Stimulated activated naive CD8-positive, alpha-beta T cell treated with anti-CD3 and anti-CD28 coated beads, Interleukin-15, amount 100 ng/mL, for 72 hours (primary cell): ENCODE measurements at regions not wholly inside any gene's neighbourhood (a gene's known extent, or its start where the extent isn't known, plus 50 kb on each side); places are given as distances from the start of the nearest gene placed in this dataset.
A peak's percentile ranks its signal among the peaks of the same experiment; 100 is the strongest.

Source experiments
- ATAC-seq: fragments of 150-1000 bp; cut with Tn5 transposase; 2 replicates; pipeline ENCODE4 v1.10.0; 2021; ENCODE audit warnings: mild to moderate bottlenecking, moderate library complexity
- DNase-seq, 2 donors: peaks; one replicate each; pipeline ENCODE4 v3.0.0; 2021 to 2022
- H3K27ac Mint-ChIP-seq, 2 donors: one replicate each; pipeline ENCODE4 v1.8.0; 2022; ENCODE audit warnings: mild to moderate bottlenecking in 2 of 2, mixed read lengths in 2 of 2, moderate library complexity in 2 of 2
- H3K27me3 Mint-ChIP-seq: one replicate; pipeline ENCODE4 v1.8.0; 2022; ENCODE audit warnings: mixed read lengths
- H3K4me1 Mint-ChIP-seq: one replicate; pipeline ENCODE4 v1.8.0; 2022; ENCODE audit warnings: mild to moderate bottlenecking, mixed read lengths
- H3K4me3 Mint-ChIP-seq, 2 donors: one replicate each; pipeline ENCODE4 v1.8.0; 2022; ENCODE audit warnings: mild to moderate bottlenecking in 2 of 2, mixed read lengths in 2 of 2, moderate library complexity in 1 of 2
- H3K9me3 Mint-ChIP-seq, 2 donors: one replicate each; pipeline ENCODE4 v1.8.0; 2022; ENCODE audit warnings: mixed read lengths in 2 of 2

DNA sequence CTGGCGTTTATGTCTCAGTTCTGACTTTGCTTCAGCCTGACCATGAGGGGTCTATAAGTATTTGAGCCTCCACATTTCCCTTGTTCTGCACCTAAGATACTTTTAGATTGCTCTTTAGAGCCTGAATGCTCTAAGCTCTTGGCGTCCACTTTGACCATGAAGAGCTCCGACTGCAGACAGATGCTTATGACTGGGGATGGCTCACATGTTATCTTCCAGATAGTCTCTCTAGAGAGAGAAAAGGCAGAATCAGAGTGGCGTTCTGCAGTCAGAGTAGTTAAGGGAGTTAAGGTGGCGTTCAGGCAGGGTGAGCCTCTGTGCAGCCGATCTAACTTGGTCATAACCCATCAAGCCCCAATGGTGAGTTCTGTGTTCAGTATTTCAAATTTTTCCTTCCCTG, 487.9 kb upstream of the NR2F2 start:
- ATAC-seq (no peak), DNase-seq (no peak)
- no peaks in the 10 kb centered on the region for H3K9me3 Mint-ChIP-seq
- peaks cover 27% of the 10 kb centered on the region for H3K4me1 Mint-ChIP-seq
- H3K27me3 Mint-ChIP-seq = no peaks in the 10 kb centered on the region
- no peak overlapping the region for H3K4me3 Mint-ChIP-seq
- no peak overlapping the region for H3K27ac Mint-ChIP-seq

DNA sequence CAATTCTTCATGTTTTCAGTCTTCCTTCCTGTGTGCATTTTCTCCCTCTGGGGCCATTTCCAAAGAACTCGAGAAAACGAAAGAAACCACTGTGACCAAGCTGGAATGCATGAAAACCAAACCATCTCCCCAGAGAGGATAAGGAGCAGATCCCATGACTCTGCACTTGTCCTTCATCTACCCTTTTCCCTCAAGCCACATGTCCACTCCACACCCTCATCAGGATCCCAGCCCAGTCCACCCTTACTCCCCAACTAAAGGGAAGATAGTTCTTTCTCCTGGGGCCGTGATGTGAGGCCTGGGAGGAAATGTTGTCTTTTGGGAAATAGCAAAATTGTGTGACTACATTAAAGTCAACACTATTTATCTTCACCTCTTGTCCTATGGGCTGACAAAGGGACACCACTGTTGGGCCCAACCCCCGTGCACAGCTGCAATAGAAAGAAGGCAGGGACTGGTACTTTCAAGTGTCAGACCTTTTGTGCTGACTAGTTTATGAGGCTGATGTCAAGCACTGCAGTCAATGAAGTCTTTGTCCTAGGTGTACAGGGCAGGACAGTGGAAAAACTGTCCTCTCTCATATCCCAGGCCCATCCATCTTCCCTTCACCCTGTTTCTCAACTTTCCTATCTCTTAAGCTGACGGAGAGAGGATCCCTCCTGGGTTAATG, 487.1 kb upstream of the NR2F2 start:
- no peak overlapping the region for H3K27ac Mint-ChIP-seq
- H3K4me1 Mint-ChIP-seq = peaks cover 27% of the 10 kb centered on the region
- DNase-seq = no peak
- H3K27me3 Mint-ChIP-seq = no peaks in the 10 kb centered on the region
- no peak for ATAC-seq
- no peak overlapping the region for H3K4me3 Mint-ChIP-seq
- no peaks in the 10 kb centered on the region for H3K9me3 Mint-ChIP-seq

- no peak for ATAC-seq
- H3K27ac Mint-ChIP-seq = no peak overlapping the region
- peaks cover 8% of the 10 kb centered on the region for H3K4me1 Mint-ChIP-seq
- H3K27me3 Mint-ChIP-seq = no peaks in the 10 kb centered on the region
- no peak overlapping the region for H3K4me3 Mint-ChIP-seq
- no peak for DNase-seq
- H3K9me3 Mint-ChIP-seq = no peaks in the 10 kb centered on the region
Observed at GRCh38 chr15:95845862-95846515, 484.5 kb upstream of the NR2F2 start.

GRCh38 chr15:95848126-95848525, 482.4 kb upstream of the NR2F2 start:
- H3K27ac Mint-ChIP-seq = no peak overlapping the region
- DNase-seq (no peak), ATAC-seq (no peak)
- H3K9me3 Mint-ChIP-seq = no peaks in the 10 kb centered on the region
- H3K27me3 Mint-ChIP-seq = peaks cover under 1% of the 10 kb centered on the region
- no peak overlapping the region for H3K4me3 Mint-ChIP-seq
- peaks cover 6% of the 10 kb centered on the region for H3K4me1 Mint-ChIP-seq

DNA sequence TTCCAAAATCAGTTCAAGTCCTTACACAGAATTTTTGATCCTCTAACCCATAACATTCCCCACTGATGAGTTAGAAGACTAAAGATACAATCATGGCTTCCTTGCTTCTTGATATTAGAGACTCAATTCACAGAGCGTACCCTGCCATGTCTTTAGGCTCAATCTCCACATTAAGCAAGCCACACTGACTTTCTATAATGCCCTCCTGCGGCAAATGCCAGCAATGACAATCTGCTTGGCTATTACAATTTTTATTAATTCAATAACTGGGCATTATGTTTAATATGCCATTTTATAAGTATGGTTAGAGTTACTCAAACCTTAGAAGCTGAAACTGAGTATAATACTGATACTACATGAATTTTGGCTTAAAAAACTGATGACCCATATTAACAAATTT, 479.7 kb upstream of the NR2F2 start:
- Mint-ChIP-seq H3K27me3 (peaks cover 7% of the 10 kb centered on the region), H3K9me3 (no peaks in the 10 kb centered on the region), H3K27ac (no peak overlapping the region), H3K4me3 (no peak overlapping the region), H3K4me1 (peaks cover 6% of the 10 kb centered on the region)
- DNase-seq (no peak), ATAC-seq (no peak)

GRCh38 chr15:95853350-95853749, 477.1 kb upstream of the NR2F2 start:
- ATAC-seq (no peak), DNase-seq (no peak)
- H3K4me1 Mint-ChIP-seq = no peaks in the 10 kb centered on the region
- H3K4me3 Mint-ChIP-seq = no peak overlapping the region
- no peaks in the 10 kb centered on the region for H3K9me3 Mint-ChIP-seq
- H3K27ac Mint-ChIP-seq = no peak overlapping the region
- H3K27me3 Mint-ChIP-seq = peaks cover 18% of the 10 kb centered on the region

DNA sequence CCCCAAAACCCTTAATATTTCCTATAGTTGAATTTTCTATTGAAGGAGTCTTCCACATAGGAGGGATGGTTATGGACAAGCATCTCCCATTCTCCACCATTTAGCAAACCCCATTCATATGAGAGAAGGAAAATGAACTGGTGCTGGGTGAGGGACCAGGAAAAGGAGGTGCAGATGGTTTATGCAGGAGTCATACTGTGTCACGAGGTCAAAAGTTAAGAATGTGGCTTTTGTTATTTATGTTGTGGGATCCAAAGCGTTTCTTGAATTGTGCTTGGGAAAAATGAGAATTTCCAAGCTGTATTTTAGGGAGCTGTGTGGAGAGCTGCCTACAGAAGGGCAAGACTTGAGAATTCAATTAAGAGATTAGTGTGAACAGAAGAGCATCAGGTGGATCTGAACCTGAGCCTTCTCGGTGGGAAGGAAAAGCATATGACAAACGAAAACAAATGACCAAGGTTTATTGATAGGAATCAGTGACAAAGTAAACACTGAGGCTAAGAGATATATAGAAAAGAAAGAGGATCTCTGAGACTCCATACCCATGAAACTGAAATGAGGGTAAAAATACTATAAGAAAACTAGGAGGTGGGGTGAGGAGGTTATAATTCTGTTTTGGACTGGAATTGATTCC, 473.3 kb upstream of the NR2F2 start:
- Mint-ChIP-seq H3K27ac (no peak overlapping the region), H3K27me3 (peaks cover 45% of the 10 kb centered on the region), H3K9me3 (no peaks in the 10 kb centered on the region), H3K4me1 (no peaks in the 10 kb centered on the region), H3K4me3 (no peak overlapping the region)
- ATAC-seq (no peak), DNase-seq (no peak)

DNA sequence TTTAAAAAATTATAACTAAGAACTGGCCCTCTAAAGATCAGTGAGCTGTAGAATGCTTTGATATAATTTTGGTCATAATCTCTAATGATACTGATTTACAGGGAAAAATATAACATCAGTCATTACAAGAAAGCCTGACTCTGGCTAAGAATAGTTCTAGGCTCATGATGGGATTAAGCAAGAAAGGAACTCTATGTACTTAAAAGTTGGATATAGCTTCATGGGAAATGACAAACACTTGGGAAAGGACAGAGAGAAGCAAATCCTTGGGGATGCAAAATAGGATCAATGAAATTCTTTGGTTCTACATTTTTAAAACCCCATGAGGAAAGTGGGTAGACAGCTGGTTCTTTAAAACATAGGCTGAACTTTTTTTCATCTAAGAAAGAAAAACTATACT, 472.7 kb upstream of the NR2F2 start:
- no peak overlapping the region for H3K4me3 Mint-ChIP-seq
- H3K9me3 Mint-ChIP-seq = no peaks in the 10 kb centered on the region
- ATAC-seq = no peak
- no peak overlapping the region for H3K27ac Mint-ChIP-seq
- H3K4me1 Mint-ChIP-seq = no peaks in the 10 kb centered on the region
- peaks cover 50% of the 10 kb centered on the region for H3K27me3 Mint-ChIP-seq
- DNase-seq = no peak

- H3K4me1 Mint-ChIP-seq = no peaks in the 10 kb centered on the region
- peaks cover 49% of the 10 kb centered on the region for H3K27me3 Mint-ChIP-seq
- no peak overlapping the region for H3K27ac Mint-ChIP-seq
- no peak for ATAC-seq
- DNase-seq = no peak
- no peaks in the 10 kb centered on the region for H3K9me3 Mint-ChIP-seq
- H3K4me3 Mint-ChIP-seq = no peak overlapping the region
Observed at GRCh38 chr15:95860406-95860805, 470.1 kb upstream of the NR2F2 start.

DNA sequence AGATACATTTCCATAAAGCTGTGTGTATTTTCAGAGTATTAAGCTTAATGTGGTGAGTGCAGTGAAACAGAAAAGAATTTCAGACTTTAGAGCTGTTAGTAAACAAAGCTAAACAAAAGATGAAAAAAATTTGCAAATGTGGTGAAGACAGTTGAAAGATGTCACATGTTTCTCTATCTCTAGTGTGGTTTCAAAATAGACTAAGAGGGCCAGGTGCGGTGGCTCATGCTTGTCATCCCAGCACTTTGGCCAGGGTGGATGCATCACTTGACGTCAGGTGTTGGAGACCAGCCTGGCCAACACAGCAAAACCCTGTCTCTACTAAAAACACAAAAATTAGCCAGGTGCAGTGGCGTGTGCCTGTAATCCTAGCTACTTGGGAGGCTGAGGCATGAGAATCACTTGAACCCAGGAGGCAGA, 466.0 kb upstream of the NR2F2 start:
- no peaks in the 10 kb centered on the region for H3K9me3 Mint-ChIP-seq
- peaks cover 3% of the 10 kb centered on the region for H3K4me1 Mint-ChIP-seq
- DNase-seq (no peak), ATAC-seq (no peak)
- no peak overlapping the region for H3K27ac Mint-ChIP-seq
- no peak overlapping the region for H3K4me3 Mint-ChIP-seq
- H3K27me3 Mint-ChIP-seq = peaks cover 39% of the 10 kb centered on the region

DNA sequence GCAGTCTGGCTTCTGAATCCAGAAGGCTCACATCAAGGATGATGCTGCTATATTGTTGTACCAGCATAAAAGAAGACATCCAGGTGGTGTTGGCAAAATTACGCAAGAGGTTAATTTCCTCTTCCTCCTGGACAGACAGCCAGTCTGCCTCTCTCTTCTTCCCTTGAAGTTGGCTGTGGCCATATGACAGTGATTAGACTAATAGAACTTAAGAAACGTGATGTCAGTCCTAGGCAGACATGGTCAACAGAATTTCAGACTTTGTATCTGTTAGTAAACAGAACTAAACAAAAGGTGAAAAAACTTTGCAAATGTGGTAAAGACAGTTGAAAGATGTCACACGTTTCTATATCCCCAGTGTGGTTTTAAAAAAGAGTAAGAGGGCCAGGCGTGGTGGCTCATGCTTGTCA, 465.2 kb upstream of the NR2F2 start:
- Mint-ChIP-seq H3K9me3 (no peaks in the 10 kb centered on the region), H3K4me3 (no peak overlapping the region), H3K4me1 (peaks cover 11% of the 10 kb centered on the region), H3K27ac (peak overlapping the region in 1 of 2 donors; percentile 55), H3K27me3 (peaks cover 31% of the 10 kb centered on the region)
- DNase-seq (no peak), ATAC-seq (no peak)

DNA sequence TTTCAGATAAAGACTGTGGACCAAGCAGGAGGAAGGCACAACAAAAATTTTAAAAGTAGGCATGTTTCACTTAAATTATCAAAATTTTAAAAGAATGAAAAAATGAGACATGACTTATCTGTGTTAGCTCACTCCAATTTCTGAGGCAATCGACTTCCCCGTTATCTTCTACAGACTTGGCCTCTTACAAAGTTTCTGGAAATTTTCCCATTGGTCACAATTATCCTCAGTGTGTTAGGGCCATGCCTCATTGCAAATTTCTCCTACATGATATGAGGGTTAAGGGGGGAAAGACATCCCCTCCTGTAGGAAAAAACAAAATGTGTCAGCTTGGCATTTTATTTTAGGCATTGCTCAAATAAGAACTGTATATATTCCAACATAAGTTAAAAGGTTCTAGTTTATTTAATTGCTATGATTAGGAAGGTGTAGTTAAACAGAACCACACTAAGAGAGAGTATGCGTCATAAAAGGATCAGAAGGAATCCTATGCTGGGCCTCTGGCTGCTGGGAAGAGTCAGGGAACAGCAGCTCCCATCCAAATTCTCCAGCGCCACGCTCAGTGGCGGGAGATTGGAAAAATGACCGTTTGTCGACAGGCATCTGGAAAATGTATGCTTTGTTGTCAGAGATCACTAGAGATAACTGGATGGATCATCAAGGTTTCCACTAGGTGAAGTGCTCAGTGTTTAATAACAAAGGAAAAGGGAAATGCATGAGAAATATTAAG, 463.6 kb upstream of the NR2F2 start:
- no peaks in the 10 kb centered on the region for H3K9me3 Mint-ChIP-seq
- no peak overlapping the region for H3K4me3 Mint-ChIP-seq
- peaks cover 37% of the 10 kb centered on the region for H3K27me3 Mint-ChIP-seq
- ATAC-seq = no peak
- peaks cover 16% of the 10 kb centered on the region for H3K4me1 Mint-ChIP-seq
- H3K27ac Mint-ChIP-seq = no peak overlapping the region
- no peak for DNase-seq

DNA sequence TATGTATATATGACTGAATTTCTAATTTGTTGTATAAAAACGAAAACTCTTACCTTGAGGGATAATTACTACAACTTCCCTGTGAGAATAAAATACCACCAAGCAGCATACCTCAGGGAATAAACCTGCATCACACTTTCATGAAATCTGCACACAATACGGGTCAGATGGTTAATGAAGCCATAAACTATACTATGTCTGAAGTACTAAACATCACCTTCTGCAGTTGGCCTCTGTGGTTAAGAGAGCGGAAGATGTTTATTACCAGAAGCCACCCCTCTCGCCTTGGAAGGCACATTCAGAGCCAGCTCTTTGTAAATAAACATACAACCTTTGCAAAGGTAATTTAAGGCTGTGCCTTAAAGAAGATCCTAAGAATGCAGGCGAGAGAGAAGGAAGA, 462.1 kb upstream of the NR2F2 start:
- Mint-ChIP-seq H3K27me3 (peaks cover 27% of the 10 kb centered on the region), H3K4me1 (peaks cover 16% of the 10 kb centered on the region), H3K4me3 (no peak overlapping the region), H3K27ac (no peak overlapping the region), H3K9me3 (no peaks in the 10 kb centered on the region)
- ATAC-seq (no peak), DNase-seq (no peak)

DNA sequence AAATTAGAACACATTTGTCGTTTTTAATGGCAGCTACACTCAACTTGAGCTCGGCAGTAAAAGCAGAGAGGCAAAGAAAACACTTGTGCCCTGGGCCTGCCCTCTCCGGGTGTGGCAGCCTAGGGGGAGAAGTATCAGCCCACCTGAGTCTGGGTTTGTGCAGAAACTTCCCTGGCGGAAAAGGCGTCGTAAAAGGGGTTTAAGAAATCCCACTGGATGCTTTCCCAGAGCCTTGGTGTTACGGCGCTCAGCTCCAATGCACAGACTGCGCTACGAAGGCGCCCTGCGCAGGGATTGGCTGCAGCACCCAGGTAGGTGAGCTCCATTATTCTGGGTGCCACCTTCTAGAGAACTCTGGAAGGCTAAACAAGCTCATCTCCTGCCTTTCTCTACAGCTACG, 461.5 kb upstream of the NR2F2 start:
- no peak overlapping the region for H3K4me3 Mint-ChIP-seq
- ATAC-seq (no peak), DNase-seq (no peak)
- peaks cover 16% of the 10 kb centered on the region for H3K4me1 Mint-ChIP-seq
- no peak overlapping the region for H3K27ac Mint-ChIP-seq
- no peaks in the 10 kb centered on the region for H3K9me3 Mint-ChIP-seq
- H3K27me3 Mint-ChIP-seq = peaks cover 27% of the 10 kb centered on the region

DNA sequence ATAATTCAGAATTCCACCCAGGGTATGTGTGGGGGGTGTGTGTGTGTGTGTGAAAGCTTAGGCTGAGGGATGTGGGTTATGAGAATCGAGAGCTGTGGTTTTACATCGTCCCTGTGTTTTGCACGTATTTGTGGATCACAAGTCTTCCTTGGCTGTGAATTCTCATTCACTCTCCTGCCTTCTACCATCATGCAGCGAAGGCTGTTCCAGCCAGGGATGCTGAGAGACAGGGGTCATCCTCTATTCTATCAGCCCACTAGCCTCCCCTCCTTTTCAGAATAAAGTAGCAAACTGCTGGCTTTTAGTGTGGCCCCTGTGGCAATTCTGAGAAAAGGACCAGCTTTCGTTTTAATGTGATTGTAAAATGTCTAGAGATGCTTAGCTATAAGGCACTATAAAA, 460.6 kb upstream of the NR2F2 start:
- H3K27me3 Mint-ChIP-seq = peaks cover 27% of the 10 kb centered on the region
- H3K4me3 Mint-ChIP-seq = peak overlapping the region in 1 of 2 donors; percentile 44
- peak overlapping the region in 1 of 2 donors; percentile 71 for H3K27ac Mint-ChIP-seq
- H3K4me1 Mint-ChIP-seq = peaks cover 16% of the 10 kb centered on the region
- DNase-seq = no peak
- no peaks in the 10 kb centered on the region for H3K9me3 Mint-ChIP-seq
- no peak for ATAC-seq

DNA sequence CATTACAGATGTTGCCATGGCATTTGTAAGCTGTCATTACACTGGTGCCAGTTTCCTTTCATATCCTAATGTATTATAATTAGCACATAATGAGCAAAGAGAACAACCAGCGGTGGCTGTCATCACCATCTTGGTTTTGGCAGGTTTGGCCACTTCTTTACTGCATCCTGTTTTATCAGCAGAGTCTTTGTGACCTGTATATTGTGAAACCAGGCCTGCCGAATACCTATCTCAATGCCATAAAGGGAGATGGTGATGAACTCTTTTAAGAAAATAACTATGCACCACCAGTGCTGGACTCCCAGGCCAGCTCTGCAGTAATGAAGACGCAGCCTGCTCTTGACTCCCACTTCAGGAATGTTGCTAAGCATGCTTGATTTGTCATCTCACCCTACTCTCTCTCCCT, 458.1 kb upstream of the NR2F2 start:
- no peak for ATAC-seq
- peaks cover 16% of the 10 kb centered on the region for H3K4me1 Mint-ChIP-seq
- peaks cover 15% of the 10 kb centered on the region for H3K27me3 Mint-ChIP-seq
- no peak overlapping the region for H3K27ac Mint-ChIP-seq
- no peak for DNase-seq
- H3K4me3 Mint-ChIP-seq = no peak overlapping the region
- no peaks in the 10 kb centered on the region for H3K9me3 Mint-ChIP-seq
